ENCODE measurements at regions not wholly inside any gene's neighbourhood (a gene's known extent, or its start where the extent isn't known, plus 50 kb on each side); places are given as distances from the start of the nearest gene placed in this dataset.

DNA sequence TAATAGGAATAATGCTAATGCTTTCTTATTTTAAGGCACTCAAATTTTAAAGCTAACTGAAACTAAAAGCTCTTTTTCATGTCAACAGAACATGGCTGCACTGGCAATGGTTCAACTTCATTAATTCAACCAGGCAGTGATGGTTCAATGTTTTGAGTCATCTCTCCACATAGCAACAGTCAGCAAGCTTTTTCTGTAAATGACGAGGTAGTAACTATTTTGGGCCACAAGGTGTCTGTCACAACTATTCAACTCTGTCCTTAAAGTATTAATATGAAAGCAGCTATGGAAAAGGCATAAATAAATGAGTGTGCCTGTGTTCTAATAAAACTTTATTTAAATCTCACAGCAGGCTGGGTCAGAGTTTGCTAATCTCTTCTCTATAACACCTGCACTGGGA is 1425.6 kb upstream of the PIK3C3 start:
- Histone ChIP-seq H3K36me3 (ENCODE audit: control insufficient read depth in 2 of 4, insufficient read depth in 4 of 4, low read length in 3 of 4) (no peaks in the 10 kb centered on the region), H3K79me1 (ENCODE audit: low read depth, low read length) (no peaks in the 10 kb centered on the region), H3K23ac (ENCODE audit: insufficient read length) (no peak overlapping the region), H3K4me2 (ENCODE audit: insufficient read depth in 1 of 2, low read depth in 2 of 2, low read length in 2 of 2) (no peak overlapping the region), H3K4me3 (ENCODE audit: extremely low read depth in 1 of 4, insufficient read depth in 2 of 4, low read depth in 3 of 4, low read length in 4 of 4) (no peak overlapping the region), H4K5ac (ENCODE audit: insufficient read length, low read depth, low read length) (no peak overlapping the region), H2AK5ac (ENCODE audit: low read depth, low read length) (no peak overlapping the region), H2BK12ac (ENCODE audit: low read depth, low read length) (no peak overlapping the region), H4K91ac (replicated peaks; ENCODE audit: insufficient read length, low read length) (no peak overlapping the region), H2BK120ac (replicated peaks; ENCODE audit: low read depth, low read length) (no peak overlapping the region), H2BK20ac (ENCODE audit: low read length) (no peak overlapping the region), H2AFZ (ENCODE audit: low read length) (no peak overlapping the region), H3K14ac (ENCODE audit: insufficient read length) (no peak overlapping the region), H3K27me3 (replicated peaks in 1 of 4; ENCODE audit: control insufficient read depth in 3 of 4, extremely low read depth in 1 of 4, insufficient read depth in 3 of 4, low read length in 3 of 4) (no peaks in the 10 kb centered on the region), H3K9ac (replicated peaks in 1 of 4; ENCODE audit: extremely low read depth in 1 of 4, low read depth in 3 of 4, low read length in 3 of 4) (no peak overlapping the region), H3K4ac (replicated peaks; ENCODE audit: insufficient read length, low read depth, low read length) (no peak overlapping the region), H2BK5ac (ENCODE audit: low read depth, low read length) (no peak overlapping the region), H3K79me2 (ENCODE audit: control insufficient read depth in 1 of 2, insufficient read depth in 2 of 2, low read length in 2 of 2) (no peaks in the 10 kb centered on the region), H3K56ac (replicated peaks; ENCODE audit: insufficient read length, low read depth, low read length) (no peak overlapping the region), H3K27ac (ENCODE audit: low read depth, low read length) (no peak overlapping the region), H2BK15ac (ENCODE audit: low read length) (no peak overlapping the region), H3K23me2 (ENCODE audit: low read depth, low read length) (no peaks in the 10 kb centered on the region), H3K4me1 (replicated peaks in 1 of 4; ENCODE audit: control insufficient read depth in 3 of 4, insufficient read depth in 4 of 4, low read length in 3 of 4) (no peaks in the 10 kb centered on the region), H3K9me3 (ENCODE audit: insufficient read depth in 2 of 2, low read depth in 1 of 2, low read length in 1 of 2) (no peaks in the 10 kb centered on the region), H4K8ac (ENCODE audit: extremely low read depth, insufficient read depth, low read length) (no peak overlapping the region), H4K20me1 (replicated peaks in 1 of 2; ENCODE audit: control insufficient read depth in 1 of 2, insufficient read depth in 2 of 2, low read length in 2 of 2) (no peaks in the 10 kb centered on the region), H3K18ac (ENCODE audit: extremely low read depth, low read length) (no peak overlapping the region)
- no peak for DNase-seq (ENCODE audit: low read depth in 1 of 2, low spot score in 2 of 2)
- ChIA-PET POLR2A (ENCODE audit: partially characterized antibody) (no interaction called here), CTCF (ENCODE audit: partially characterized antibody) (interaction anchor here (0.5 to 1.9 kb wide), 12 partner anchors 9 to 1375 kb away, joined by 3 to 7 read pairs (median 4); no protein-coding TSS in a partner anchor)
- FAIRE-seq: no peak
- TF ChIP-seq RAD21 (IDR thresholded peaks at IDR 0.05 in 1 of 2, conservative IDR thresholded peaks at IDR 0.05 in 1 of 2; ENCODE audit: low read depth in 2 of 2, low read length in 2 of 2) (peak; percentile 37 to 47), RFX5 (IDR thresholded peaks at IDR 0.05; ENCODE audit: borderline replicate concordance, low read depth, low read length) (no peak), SIN3A (conservative IDR thresholded peaks at IDR 0.05 in 1 of 2, IDR thresholded peaks at IDR 0.05 in 1 of 2; ENCODE audit: low read depth in 1 of 2, low read length in 2 of 2) (no peak), EGR1 (IDR thresholded peaks at IDR 0.05; ENCODE audit: borderline replicate concordance, low read depth, low read length) (no peak), TBP (IDR thresholded peaks at IDR 0.05; ENCODE audit: low read depth, low read length) (no peak)
- TF ChIP-seq, protein P1, sequence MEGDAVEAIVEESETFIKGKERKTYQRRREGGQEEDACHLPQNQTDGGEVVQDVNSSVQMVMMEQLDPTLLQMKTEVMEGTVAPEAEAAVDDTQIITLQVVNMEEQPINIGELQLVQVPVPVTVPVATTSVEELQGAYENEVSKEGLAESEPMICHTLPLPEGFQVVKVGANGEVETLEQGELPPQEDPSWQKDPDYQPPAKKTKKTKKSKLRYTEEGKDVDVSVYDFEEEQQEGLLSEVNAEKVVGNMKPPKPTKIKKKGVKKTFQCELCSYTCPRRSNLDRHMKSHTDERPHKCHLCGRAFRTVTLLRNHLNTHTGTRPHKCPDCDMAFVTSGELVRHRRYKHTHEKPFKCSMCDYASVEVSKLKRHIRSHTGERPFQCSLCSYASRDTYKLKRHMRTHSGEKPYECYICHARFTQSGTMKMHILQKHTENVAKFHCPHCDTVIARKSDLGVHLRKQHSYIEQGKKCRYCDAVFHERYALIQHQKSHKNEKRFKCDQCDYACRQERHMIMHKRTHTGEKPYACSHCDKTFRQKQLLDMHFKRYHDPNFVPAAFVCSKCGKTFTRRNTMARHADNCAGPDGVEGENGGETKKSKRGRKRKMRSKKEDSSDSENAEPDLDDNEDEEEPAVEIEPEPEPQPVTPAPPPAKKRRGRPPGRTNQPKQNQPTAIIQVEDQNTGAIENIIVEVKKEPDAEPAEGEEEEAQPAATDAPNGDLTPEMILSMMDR (IDR thresholded peaks at IDR 0.05; ENCODE audit: control extremely low read depth in 1 of 3, insufficient read depth in 1 of 3, low read depth in 1 of 3, low read length in 3 of 3): peak in 2 of 3 experiments; percentile 4 to 33; a peak in 1 of 4 replicates
- 77% methylated on average over 1 of the region's 1 CpG; no CpG with 5 or more reads in 1 of the 2 experiments for WGBS, 2 experiments (ENCODE audit: extremely low coverage in 1 of 2, insufficient coverage in 1 of 2, insufficient read length in 1 of 2, insufficient replicate concordance in 2 of 2, low coverage in 1 of 2, low lambda C conversion rate in 2 of 2, missing lambda C conversion rate in 1 of 2)

Measured in H1 (cell line).